ENCODE measurements at regions not wholly inside any gene's neighbourhood (a gene's known extent, or its start where the extent isn't known, plus 50 kb on each side); places are given as distances from the start of the nearest gene placed in this dataset.

DNA sequence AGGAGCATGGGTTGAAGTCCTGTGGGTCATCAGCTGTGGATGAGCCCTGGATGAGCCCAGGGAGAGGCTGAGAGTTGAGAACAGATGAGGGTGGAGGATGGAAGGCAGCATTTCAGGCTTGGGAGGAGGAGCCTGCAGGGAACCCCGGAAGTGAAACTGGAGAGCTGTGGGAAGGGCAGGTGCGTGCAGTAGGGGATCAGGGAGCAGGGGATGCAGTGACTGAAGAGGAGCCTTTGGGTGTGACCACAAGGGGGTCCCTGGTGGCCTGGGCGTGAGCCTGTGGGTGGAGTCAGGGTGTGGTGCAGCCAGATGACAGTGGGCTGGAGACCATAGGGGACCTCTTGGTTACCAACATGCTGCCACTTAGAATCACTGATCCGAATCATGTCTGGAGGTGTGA is 115.5 kb downstream of the PAPOLA start:
- no peak for DNase-seq (ENCODE audit: low read depth in 2 of 2)

DNA sequence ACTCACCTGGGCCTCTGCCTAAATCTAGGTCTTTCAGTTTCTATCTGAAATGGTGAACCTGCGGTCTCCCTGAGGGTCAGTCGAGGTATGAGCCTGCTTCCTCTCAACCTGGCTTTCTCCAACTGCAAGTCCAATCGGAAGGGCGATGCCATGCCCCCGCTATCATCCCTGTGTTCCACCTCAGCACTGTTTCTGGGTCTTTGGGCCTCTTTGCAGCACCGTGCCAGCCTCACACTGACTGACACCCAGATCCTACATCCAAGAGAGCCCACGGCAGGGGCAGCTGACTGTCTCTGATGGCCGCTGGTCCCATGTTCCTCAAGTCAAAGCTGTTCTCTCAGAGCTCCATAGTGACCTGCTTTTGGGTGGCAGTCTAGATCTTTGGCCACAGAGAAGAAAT is 120.7 kb downstream of the PAPOLA start:
- DNase-seq (ENCODE audit: low read depth in 2 of 2), result no peak

DNA sequence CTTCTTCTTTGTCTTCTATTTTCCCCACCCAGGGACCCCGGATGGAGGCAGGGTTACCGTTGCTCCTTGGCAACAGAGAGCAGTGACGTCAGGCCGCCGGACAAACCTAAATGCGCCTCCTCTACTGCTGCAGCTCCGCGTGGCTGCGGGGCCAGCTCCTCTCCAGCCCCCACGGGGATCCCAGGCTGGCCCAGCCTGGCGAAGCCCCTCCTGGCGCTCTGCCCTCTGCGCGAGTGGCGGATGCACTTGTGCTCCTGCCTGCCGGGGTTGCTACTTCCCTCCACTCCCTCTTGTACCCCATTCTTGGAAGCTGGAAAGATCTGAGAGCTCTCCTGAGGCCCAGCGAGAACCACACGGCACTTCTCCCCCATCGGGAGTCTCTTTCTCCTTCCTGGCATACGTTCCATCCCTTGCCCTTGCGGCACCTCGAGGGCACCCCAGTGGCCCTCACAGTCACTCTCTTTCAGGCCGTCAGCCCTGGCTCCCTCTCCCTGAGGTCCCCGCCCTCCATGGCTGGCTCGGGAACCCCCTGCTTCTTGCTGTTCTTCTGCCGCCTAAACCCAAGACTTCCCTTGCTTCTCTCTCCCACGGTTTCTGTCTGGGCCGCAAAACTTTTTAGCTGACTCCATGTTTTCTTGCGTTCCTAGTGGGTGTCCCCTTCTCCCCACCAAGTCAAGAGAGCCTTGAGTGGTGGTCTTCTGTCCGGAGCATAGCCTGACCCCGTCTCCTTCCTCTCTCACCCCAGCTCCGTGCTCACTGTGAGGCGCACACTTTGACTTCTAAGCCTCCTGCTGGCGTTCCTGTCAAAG is 121.7 kb downstream of the PAPOLA start:
- no peak for DNase-seq (ENCODE audit: low read depth in 2 of 2)

DNA sequence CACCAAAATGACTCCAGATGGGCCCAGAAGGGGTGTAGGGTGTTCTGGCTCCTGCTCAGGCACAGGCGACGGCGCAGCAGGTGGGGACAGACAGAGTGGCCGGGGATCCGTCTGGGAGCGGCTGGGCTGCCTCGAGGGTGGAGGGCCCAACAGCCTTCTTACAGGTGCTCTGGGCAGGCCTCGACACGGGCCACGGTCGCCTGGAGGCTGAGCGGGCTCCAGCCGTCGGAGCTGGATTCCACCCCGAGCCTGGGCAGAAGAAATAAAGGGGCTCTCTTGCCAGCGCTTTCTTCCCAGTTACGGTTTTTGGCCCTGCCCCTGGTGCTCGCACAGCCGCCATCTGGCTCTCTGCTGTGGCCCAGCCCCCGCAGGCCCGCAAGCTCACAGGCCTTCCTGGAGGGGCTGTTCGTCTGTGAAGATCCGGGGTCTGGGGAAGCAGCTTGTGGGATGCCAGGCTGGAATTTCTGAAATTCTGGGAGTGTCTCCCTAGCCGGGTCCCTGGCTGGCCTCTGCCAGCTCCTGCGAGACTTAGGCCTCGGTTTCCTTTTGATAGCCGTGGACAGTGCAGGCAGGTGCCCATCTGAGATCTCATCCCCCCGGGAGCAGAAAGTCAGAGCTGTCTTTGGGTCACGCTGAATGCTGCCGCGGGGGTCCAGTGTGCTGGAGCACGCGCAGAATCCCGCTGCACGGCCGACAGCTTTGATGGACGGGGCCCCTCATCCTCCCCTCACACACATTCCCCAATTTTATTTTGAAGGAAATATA is 122.7 kb downstream of the PAPOLA start:
- DNase-seq (ENCODE audit: low read depth in 2 of 2), result no peak

DNA sequence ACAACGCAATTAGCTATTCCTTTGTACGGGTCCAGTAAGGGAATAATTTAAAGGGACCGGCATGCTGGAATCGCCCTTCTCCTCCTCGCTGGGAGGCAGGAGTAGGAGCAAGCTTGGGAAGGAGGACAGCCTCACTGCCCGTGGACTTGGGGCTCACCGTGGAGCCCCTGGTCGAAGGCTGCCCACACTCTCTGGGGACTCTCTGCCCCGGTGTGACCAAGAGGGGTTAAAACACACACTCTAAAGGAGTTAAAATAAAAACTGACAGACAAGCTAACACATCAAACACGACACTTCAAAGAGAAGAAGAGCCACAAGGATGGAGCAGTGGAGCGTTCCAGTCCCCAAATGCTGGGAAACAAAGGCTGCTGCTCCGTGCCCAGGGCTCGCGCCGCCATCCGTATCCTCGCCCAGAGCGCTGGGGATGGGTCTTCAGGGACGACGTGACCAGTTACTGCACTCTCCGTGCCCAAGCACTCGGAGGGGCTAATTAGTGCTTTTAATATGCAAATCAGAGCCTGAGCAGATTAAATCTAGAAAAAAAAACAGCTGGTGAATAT is 123.3 kb downstream of the PAPOLA start:
- DNase-seq (ENCODE audit: low read depth in 2 of 2), result no peak

DNA sequence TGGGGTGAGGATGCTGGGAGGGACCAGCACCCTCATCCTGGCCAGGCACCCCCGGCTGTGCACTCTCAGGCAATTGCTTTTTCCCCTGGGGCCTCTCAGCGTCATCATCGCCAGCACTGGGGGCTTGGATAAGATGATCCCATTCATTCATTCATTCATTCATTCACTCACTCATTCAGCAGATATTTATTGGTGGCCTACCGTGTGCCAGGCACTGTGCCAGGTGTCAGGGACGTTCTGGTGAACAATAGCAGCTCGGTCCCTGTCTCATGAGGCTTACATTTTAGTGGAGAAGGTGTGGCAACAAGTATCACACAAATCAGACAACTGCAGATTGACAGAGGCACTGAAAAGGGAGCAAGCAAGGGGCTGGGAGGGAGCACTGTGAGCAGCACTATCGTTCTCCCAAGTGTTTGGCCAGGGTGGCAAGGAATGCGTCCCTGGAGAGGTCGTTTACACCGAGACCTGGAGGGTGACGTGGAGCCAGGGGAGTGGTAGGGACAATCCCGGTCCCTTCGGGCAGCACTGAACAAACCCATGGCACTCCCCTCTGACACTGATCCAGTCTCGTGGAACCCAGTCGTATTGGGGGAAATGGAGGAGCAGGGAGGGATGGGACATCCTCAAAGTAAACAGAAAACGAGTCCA is 124.1 kb downstream of the PAPOLA start:
- DNase-seq (ENCODE audit: low read depth in 2 of 2), result no peak

DNA sequence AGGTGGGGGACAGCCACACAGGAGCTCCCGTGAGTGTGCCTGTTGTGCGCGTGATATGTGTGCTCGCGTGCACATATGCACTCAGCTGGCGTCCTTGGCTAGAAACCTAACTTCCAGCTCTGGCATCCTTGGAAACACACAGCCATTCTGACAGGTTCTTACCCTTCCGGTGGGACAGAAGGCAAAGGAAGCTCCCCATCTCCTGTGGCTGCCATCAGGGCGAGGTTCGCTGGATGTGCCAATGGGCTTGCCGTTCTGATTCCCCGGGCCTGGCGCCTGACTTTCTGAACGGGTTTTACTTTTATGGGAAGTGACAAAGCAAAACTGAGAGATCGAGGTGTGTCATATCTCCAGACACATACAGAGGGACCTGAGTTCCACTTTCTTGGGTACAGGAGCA is 124.7 kb downstream of the PAPOLA start:
- no peak for DNase-seq (ENCODE audit: low read depth in 2 of 2)

DNA sequence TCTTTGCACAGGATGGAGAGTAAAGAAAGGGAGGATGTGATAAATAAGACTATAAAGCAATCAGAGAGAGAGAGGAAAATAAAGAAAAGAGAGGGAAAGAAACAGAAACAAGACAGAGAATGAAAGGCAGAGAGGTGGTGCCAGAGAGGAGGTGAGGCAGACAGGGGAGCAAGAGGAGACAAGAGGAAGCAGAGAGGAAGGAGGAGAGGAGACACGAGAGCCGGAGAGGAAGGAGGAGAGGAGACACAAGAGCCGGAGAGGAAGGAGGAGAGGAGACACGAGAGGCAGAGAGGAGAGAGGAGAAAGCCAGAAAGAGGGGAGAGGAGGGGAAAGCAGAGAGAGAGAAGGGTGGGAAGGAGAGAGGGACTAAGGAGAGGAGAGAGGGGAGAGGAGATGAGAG is 125.2 kb downstream of the PAPOLA start:
- no peak for DNase-seq (ENCODE audit: low read depth in 2 of 2)

DNA sequence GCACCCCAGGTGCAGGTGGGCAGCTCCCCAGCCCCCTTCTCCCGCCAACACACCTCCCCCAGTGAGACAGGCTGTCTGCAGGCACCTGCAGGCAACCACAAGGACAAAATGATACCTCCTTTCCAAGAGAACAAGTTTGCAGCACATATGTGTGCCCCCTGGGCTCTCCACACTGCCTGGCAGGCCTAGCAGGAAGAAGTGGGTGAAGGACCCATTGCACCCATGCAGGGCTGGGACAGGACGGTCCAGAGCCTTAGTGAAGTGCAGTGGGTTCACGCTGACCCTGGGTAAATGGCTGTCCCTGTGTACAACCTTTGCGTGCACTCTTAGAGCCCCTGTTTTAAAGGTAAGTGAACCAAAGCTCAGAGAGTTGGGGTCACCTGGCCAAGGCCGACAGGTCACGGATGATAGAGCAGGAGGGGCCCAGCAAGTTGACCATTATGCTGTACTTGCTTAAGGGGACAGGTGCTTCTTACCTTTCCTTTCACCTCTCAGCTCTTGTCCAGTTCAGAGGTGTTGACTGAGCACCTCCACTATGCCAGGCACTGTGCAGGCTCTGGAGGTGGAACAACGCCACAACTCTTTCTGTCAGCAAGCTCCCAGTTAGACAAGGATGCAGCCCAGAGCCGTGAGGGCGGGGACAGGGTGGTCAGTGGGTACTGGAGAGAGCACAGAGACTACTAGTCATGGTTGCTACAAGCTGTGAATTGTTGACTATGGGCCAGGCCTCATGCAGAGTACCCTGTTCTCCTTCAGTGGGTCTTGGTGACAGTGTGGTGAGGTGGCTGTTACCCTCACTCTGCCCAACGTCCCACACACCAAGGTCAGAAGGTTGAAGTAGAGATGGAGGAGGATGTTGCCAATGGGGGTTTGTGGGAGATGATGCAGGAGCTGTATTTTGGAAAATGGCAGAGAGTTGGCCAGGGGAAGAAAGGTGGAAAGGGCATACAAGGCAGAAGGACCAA is 125.9 kb downstream of the PAPOLA start:
- no peak for DNase-seq (ENCODE audit: low read depth in 2 of 2)

DNA sequence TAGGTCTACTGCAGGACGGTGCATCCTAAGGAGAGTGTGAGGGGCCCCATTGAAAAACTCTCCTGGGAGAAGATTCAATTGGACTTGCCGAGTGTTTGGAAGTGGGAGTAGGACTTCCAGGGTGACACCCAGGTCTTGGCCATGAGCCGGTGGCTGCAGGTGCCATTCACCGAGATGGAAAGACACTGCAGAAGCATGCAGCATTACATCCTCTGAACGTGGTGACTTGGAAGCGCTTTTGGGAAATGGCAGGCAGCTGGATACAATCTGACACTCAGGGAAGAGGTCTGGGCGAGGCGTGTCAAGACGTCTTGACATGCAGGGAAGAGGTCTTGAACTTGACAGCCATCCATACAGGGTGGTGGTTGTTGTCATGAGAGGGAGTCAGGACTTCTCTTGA is 126.9 kb downstream of the PAPOLA start:
- no peak for DNase-seq (ENCODE audit: low read depth in 2 of 2)

DNA sequence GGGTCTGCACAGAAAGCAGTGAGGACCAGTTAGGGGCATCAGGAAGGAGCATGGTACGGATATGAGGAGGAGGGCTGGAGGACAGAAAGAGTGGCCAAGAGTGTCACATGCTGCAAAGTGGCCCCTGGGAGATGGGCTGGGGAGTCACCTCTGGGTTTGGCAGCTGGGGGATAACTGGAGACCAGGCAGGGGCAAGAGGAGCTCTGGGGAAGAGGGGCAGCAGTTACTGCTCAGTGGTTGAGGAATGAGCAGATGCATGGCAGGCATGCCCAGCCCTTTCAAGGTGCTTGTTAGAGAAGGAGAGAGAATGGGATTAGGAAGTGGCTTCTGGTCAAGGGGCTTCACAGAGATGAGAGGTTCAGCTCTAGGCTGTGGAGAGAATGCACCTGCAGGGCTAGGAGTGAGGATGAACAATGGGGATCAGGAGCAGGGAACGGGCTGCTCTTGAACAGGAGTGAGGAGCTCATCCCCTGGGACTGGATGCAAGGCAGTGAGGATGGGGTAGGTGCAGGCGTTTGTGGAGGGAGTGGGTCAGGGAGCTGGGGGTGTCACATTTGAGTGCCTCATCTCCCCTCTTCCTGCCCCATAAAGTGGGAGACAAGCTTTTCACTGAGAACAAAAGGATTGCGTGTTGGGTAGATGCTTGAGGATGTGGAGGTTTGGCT is 127.5 kb downstream of the PAPOLA start:
- no peak for DNase-seq (ENCODE audit: low read depth in 2 of 2)

DNA sequence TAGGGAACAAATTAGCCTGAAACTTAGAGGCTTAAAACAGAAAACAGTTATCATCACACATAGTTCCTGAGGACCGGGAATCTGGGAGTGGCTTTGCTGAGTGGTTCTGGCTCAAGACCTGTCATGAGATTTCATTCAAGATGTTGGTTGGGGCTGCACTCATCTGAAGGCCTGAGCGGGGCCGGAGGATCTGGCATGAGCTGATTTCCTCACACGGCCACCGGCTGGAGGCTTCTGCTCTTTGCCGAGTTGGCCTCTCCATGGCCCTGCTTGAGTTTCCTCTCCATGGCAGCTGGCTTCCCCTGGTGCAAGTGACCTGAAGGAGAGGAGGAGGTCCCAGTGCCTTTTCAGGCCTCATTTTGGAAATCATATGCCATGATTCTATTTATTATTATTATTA is 128.1 kb downstream of the PAPOLA start:
- DNase-seq (ENCODE audit: low read depth in 2 of 2), result no peak

DNA sequence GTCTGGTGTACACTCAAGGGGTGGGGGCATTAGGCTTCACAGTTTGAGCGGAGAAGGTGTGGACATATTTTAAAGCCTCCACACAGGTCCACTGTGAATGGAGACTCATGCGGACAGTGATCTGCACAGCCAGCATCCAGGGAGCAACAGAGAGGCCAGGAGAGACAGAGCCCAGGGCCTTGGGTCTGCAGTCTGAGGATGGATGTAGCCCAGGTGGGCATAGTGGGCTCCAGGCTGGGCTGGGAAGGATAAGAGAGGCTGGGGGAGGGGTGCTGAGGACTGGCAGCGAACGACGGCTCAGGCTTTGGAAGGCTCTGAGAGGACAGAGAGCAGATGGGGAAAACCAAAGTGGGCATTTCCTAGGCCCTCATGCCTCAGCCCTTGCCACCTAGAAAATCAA is 128.8 kb downstream of the PAPOLA start:
- no peak for DNase-seq (ENCODE audit: low read depth in 2 of 2)

DNA sequence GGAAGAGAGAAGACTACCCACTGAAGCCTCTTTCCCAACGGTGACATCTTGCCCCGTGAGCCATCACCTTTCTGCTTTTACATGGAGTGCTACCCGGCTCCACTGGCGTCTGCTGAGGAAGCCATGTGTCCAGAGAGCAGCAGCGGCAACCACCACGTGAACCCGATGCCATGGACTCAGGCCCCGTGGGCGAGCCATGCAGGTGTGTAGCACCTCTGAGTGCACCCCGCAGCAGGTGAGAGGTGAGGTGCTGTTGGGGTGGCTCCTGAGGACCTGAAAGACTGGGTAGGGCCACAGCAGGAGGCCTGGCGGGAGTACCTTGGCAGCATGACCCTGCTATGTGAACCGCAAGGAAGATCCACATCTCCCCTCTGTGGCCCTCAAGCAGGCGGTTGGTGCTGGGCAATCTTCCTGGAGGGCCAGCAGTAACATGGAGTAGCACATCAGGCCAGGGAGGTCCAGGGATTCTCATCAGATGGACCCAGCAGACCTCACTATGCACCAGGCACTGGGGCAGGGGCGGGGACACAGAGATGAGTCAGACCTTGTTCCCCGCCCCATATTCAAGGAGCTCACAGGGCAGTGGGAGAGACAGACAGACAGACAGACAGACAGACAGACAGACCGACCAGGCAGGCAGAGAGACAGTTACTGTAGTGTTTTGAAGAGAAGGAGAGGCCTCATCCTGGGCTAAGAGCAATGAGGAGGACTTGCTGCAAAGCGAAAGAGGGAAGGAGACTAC is 129.6 kb downstream of the PAPOLA start:
- DNase-seq (ENCODE audit: low read depth in 2 of 2), result no peak

DNA sequence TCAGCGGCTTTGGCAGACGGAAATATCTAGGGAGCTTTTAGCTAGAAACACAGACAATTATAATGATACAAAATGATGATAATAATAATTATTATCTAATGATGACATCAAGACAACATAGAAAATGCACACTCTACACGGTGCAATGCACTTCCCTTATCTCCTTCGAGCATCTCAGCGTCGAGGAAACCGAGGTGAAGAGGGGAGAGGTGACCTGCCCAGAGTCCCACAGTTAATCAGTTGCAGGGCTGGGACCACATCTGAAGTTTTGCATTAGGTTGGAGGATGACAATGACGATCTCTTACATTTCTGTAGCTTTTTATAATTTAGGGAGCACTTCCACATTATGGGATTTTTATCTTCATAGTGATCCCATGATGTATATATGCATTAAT is 130.2 kb downstream of the PAPOLA start:
- DNase-seq (ENCODE audit: low read depth in 2 of 2), result no peak

DNA sequence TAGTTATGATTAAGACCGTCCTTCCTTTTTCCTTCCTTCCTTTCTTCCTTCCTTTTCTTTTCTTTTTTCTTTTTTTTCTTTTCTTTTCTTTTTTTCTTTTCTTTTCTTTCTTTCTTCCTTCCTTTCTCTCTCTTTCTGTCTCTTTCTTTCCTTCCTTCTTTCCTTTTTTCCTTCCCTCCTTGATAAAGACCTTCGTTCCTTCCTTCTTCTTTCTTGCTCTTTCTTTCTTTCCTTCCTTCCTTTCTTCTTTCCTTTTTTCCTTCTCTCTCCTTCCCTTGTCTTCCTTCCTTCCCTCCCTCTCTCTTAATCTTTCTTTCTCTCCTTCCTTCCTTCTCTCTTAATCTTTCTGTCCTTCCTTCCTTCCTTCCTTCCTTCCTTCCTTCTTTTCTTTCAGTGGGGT is 130.9 kb downstream of the PAPOLA start:
- no peak for DNase-seq (ENCODE audit: low read depth in 2 of 2)

DNA sequence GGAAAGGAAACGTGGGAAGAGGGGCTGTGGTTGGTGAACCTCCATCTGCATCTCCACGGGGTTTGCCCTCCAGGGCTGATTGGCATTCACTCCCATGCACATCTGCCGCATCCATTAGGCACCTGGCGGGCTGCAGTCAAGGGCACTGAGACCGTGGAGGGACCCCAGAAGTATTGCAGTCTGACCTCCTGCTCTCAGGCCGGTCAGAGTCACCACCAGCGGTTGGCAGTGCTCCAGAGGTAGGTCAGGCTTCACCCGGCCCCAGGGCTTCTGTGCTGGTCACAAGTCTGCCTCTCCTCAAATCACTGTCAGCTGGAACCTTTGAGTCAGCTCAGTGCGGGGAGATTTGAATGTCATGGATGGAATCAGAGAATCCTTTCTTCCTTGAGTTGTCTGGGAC is 132.3 kb downstream of the PAPOLA start:
- no peak for DNase-seq (ENCODE audit: low read depth in 2 of 2)

DNA sequence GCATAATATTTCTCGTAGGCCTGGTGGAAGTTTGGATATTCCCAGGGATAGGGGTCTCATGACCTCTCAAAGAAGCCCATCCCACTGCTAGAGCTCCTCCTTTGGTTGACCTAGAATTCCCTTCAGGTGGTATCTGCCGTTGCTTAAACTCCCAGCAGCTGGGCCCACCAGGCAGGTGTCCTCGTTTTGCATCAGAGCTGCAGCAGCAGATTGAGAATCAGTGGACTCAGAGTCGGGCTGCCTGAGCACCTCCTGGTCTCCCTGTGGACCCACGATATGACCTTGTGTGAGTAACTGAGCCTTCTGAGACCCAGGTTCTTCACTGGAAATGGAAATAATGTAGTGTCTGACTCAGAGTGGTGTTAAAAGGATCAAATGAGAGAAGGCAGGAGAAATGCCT is 132.7 kb downstream of the PAPOLA start:
- DNase-seq (ENCODE audit: low read depth in 2 of 2), result no peak

DNA sequence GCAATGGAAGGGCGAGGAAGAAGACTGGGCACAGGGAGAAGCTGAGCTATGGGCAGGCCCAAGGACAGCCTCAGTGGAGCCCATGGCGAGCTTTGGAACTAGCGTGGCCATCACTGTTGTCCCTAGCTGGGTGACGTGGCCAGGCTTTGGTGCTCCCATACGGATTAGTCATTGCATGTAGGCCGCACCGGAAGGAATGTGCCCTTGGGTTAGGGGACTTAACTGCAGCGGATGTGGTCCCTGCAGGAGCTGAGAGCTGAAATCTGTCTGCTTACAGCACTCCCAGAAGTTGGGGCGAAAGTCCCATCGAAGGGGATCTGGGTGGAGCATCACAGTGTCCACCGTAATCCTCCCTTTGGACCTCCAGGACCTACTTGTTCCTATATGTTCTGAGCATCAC is 133.7 kb downstream of the PAPOLA start:
- DNase-seq (ENCODE audit: low read depth in 2 of 2), result no peak

DNA sequence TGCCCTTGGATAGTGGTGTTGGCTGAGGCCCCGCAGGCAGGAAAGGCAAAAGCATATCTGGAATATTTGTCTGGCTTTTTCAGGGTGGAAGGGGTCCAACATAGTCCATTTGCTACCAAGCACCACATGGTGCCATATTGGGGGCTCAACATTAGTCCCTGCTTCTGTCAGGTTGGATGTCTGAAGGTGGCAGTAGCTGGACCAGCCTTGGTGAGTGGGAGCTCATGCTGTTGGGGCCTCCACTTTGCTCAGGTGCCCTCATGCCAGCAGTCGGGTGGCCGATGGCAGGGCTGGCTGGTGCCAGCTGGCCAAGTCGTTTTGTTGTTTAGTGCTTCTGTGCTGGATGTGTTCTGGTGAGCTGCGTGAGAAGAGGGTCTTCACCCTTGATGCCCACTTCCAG is 135.3 kb downstream of the PAPOLA start:
- DNase-seq (ENCODE audit: low read depth in 2 of 2), result no peak
